ENCODE measurements at regions not wholly inside any gene's neighbourhood (a gene's known extent, or its start where the extent isn't known, plus 50 kb on each side); places are given as distances from the start of the nearest gene placed in this dataset.
"Not testable (repeated sequence)": the region's sequence is repeated elsewhere in the genome, so short reads cannot be mapped to it uniquely, and the experiment has no call there.

DNA sequence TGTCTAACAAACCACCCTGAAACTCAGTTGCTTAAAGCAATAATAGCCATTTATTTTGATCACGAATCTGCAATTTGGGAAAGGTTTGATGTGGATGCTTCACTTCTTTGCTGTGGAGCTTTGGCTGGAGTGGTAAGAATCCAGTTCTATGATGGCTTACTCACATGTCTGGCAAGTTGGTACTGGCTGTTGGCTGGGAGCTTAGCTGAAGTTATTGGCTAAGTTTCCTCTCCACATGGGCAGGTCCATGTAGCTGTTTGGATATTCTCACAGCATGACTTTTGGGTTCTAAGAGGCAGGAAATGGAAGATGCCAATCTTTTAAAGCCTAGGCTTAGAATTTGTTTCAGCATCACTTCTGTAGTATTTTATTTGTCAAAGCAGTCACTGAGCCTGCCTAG lies 277.6 kb upstream of the NRP1 start:
- no peak for DNase-seq (ENCODE audit: low read depth in 2 of 2)

DNA sequence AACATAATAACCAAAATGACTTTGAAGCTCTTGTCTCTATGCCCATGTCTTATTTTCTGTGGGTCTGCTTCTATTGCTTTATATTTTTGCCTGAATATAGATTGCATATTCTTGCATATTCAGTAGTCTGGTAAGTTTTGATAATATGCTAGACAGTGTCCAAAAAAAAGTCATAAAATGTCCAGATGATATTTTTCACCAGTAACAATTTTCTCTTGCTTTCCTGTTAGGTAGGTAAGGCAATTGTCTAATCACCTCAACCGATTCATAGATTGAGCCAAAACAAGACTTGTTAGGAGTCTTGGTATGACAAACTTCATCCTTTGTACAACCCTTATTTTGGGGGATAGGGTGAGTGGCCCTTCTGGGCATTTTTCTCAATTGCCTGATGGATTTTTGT lies 277.0 kb upstream of the NRP1 start:
- DNase-seq (ENCODE audit: low read depth in 2 of 2), result no peak

DNA sequence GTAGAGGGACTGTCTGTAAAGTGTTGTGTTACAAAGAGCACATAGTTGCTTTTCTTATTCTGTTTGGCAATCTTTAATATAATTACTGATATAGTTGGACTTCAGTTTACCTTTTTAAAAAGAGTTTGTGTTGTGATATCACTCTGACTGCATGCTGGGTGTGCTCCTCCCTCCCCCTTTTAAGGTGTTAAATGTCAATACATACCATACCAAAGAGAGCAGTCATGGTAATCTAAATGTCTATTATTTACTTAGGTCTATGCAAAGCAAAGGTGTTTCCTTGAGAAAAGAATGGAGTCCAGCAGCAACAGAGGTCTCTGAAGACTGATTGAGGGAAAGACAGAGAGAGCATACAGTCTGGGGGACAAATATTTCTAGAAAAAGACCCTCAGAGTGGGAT lies 275.1 kb upstream of the NRP1 start:
- DNase-seq (ENCODE audit: low read depth in 2 of 2), result no peak

DNA sequence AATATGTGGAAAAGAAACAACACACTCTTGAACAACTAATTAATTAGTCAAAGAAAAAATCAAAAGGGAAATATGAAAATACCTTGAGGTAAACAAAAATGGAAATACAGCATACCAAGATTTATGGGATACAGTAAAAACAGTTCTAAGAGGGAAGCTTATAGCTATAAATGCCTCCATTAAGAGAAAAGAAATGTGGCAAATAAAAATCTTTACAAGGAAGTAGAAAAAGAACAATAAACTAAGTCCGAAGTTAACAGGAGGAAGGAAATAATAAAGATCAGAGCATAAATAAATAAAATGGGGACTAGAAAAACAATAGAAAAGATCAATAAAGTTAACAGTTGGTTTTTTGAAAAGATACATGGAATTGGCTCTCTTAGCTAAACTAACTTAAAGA lies 267.8 kb upstream of the NRP1 start:
- no peak for DNase-seq (ENCODE audit: low read depth in 2 of 2)

DNA sequence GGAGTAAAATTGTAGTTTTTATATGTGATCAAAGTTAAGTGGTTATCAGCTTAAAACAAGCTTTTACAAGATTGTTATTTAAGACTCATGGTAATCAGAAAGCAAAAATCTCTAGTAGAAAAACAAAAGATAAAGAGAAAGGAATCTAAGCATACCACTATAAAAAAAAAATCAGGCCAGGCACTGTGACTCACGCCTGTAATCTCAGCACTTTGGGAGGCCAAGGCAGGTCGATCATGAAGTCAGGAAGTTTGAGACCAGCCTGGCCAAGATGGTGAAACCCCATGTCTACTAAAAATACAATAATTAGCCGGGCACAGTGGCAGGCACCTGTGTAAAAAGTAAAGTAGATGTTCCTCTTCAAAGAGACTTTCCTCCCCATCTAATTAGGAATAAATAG lies 265.9 kb upstream of the NRP1 start:
- no peak for DNase-seq (ENCODE audit: low read depth in 2 of 2)

DNA sequence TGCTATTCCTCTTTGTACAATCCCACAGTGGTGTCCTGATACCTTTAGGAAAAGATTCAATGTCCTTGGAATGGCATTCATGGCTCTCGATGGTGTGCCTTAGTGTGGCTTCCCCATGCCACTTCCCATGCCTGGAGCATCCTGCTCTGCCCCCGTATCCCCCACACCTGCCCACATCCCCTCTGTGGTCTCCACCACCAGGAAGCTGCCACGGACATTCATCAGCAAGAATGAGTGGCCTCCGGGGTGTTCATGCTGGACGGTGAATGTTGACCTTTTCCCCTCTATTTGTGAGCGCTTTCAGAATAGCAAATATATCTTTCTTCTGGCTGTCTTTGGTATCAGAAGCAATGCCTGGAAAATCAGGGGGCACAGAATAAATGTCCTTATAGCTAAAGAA lies 262.0 kb upstream of the NRP1 start:
- DNase-seq (ENCODE audit: low read depth in 2 of 2), result no peak

DNA sequence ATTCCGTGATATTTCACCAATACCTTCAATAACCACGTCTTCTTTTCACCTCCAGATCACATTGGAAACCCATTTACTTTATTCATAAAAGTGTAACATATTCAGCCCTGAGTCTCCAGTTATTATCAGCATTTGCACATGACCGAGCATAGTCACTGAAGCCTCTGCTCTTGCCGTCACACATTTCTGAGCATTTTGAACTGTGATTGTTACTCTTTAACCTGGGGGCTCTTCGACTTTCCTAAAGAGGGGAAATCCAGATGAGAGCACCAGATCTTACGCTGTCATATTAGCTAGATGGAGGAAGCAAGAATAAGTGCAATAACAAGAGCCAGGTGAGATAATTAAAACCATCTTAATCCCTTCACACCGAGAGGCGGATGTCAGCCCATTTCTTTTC lies 260.0 kb upstream of the NRP1 start:
- no peak for DNase-seq (ENCODE audit: low read depth in 2 of 2)

DNA sequence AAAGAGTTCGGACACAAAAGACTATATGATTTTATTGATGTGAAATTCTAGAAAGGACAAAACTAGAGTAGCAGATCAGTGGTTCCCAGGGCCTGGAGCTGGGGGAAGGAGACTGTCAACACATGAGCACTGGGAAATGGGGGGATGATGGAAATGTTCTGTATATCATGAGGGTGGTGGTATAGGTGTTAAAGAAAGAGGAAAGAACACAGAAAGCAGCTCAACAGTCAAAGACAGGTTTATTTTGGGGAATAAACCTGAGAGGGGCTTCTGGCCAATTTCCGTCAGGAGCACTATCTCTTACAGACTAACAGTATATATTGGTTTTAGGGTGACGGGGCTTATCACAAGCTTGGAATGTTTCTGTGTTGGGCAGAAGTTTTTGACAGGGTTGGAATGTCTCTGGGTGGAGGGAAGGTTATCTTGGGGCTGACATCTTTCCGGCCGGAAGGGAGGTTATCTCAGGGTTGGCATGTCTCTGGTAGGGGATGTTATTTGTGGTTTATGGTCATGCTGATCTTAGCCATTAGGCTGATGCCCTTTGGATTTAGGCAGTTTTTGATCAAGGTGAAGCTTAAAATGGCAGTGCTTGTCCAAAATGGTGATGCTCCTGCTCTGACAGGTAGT lies 254.6 kb upstream of the NRP1 start:
- DNase-seq (ENCODE audit: low read depth in 2 of 2), result no peak

DNA sequence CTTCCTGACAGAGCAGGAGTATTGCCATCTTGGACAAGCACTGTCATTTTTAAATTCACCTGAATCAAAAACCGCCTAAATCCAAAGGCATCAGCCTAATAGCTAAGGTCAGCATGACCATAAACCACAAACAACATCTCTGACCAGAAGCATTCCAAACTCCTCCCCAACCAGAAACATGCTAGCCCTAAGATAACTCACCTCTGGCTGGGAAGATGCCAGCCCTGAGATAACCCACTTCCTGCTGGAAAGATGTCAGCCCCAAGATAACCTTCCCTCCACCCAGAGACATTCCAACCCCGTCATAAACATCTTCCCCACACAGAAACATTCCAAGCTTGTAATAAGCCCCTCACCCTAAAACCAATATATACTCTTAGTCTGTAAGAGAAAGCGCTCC lies 250.1 kb upstream of the NRP1 start:
- DNase-seq (ENCODE audit: low read depth in 2 of 2), result not testable (repeated sequence)

DNA sequence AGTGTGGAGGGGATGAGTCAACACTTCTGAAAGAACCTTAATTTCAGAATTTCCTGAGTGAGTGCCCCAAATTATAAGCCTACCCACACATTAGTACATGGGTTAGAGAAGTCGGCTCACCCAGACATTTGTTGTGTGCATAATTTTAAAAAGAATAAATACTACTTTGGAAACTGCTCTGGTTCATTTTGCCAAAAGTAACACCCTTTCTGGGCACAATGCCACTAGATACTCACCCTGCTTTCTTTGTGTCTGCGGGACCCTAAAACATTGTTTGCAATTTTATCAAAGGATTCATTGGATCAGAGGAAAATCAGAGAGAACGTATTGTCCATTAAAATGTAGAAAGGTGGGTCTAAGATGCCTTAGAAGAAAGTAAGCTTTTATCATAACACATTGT lies 245.5 kb upstream of the NRP1 start:
- no peak for DNase-seq (ENCODE audit: low read depth in 2 of 2)

DNA sequence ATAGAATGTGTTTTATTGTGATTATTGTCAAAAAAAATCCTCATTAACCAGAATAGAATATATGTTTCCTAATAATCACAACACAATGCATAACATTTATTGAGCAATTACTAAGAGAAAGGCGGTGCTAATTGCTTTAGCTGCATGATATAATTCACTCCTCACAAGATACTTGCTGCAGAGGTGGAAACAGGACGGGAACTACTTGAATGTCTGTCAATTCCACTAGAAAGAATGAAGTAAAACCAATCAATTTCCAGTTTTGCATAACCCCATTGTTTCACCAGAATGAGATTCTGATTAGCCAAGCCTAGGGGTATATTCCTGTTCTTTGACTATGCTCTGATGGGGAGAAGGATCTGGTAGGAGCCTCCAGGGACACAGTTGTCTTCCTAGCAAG lies 239.1 kb upstream of the NRP1 start:
- no peak for DNase-seq (ENCODE audit: low read depth in 2 of 2)

DNA sequence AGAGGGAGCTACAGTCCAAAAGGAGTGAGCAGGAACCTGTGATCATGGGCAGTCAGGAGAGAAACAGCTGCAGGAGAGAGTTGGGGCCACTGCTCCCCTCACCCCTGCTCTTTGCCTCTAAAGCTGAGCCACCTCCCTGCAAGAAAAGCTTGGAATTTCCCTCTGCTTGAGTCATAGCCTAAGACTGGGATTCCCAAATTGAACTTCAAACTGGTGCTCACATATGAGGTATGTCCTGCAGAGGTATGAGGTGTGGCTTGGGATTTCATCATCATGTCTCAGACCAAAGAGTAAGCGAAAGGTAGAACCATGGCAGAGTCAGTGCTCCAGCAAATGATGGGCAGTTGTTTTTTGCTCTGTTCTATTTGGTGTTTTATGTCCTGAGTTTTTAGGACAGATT lies 237.1 kb upstream of the NRP1 start:
- DNase-seq (ENCODE audit: low read depth in 2 of 2), result no peak

DNA sequence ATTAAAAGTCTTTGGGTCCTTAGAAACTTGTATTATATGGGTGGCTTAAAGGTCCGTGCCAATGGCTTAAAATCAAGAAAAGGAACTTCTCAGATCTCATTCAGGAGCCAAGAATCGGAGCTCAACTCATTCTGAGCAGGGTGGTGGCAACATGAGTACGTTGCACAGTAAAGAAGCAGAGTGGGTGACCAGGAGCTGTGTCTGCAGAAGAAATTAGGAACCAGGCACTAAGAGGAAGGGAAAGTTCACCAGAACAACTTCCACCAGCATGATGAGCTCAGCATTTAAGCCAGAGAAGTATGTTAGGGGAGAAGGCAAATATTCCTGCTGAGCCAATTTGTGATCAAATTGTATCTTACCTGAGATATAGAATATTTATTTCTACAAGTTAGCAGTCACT lies 236.0 kb upstream of the NRP1 start:
- DNase-seq (ENCODE audit: low read depth in 2 of 2), result no peak

DNA sequence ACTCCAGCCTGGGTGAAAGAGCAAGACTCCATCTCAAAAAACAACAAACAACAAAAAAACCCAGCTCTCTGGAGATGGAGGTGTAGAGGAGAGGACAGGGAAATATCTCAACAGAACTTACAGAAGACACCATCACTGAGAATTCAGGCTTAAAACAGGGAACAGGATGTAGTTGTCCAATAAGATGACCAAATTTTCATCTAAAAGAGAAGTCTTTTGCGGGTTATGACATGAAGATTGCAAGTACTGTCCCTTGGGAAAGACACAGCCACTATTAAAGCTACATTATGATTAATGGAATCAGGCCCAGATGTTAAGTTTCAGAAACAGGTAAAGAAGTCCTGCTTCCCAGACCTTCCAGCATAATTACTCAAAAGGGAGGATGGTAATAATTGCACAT lies 235.2 kb upstream of the NRP1 start:
- no peak for DNase-seq (ENCODE audit: low read depth in 2 of 2)

DNA sequence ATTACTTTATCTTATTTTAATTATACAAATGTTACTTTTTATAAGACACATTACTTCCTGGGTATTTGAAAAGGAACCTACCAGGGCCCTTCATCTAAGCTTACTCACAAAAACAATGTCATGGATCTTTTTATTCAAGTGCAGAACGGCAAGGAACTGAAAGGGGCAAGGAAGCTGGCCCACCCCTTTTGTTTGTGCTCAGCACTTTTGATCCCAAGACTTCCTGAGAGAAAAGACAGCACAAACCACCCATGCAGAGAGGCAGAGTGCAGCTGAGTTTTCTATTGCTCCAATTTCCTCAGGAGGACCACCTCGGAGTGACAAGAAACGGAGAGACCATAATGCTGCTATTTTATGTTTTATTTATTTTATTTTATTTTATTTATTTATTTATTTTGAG lies 232.0 kb upstream of the NRP1 start:
- no peak for DNase-seq (ENCODE audit: low read depth in 2 of 2)

DNA sequence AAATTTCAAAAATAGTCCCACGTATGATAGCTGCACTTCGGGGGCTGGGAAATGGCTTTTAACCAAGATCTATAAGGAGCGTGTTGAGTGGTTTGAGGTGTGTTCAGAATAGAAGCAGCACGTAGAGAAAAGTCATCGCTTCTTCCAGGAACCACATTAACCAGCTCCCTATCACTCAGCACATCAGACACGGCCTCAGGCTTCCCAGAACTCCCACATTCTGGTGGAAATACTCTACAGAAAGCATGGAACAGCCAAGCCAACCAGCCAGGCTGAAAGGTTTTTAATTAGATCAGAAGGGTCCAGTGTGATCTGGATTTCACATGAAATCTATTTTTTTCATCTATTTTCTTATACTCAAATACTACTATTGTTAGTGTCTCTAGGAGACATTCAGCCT lies 231.5 kb upstream of the NRP1 start:
- no peak for DNase-seq (ENCODE audit: low read depth in 2 of 2)

DNA sequence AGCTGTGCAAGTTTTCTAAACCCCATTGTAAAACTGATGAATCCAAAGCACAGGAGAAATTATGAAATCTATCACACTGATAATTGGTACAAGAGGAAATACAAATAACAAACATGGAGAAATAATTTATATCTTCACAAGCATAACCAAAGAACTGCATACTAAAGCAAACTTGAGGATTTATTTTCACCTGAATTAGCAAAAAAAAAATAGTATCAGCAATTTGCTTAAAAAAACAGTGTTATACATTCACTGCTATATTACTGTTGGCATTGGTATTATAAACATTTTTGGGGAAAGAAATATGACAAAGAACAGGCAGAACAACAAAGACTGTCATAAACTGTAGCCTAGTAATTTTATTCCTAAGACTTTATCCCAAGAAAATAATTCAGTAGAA lies 230.8 kb upstream of the NRP1 start:
- DNase-seq (ENCODE audit: low read depth in 2 of 2), result no peak

DNA sequence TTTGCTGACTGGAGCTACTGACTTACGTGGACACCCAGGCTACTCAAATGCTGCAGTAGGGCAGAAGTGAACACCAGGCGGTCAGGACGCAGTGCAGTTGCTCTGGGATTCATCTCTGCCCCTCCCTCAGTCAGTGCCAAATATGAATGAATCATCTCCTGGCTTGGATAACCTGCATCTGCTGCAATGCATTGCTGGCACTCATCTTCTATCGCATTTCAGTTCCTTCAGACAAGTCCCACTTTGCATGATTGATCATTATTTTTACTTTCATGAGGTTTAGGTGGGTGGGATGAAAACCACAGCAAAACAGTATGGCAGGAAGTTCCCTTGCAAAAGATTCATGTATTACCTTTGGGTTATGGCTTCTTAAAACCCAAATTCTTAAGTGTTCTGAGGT lies 224.6 kb upstream of the NRP1 start:
- no peak for DNase-seq (ENCODE audit: low read depth in 2 of 2)

DNA sequence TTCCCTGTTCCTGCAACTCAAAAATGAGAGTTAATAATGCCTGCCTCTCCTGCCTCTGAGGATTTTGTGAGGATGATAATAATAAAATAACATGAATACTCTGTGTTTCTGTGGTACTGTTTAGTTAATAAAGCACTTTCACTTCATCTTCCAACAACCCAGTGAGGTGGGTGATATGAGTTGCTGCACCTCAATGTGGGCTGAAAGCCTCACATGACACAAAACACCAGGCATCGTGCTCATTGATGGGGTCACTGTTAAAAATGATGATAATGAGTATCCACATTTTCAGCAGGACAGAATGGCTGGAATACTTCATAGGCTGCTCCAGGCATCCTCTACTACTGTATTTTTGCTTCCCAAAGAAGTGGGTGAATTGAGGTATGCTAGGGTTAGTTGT lies 222.8 kb upstream of the NRP1 start:
- no peak for DNase-seq (ENCODE audit: low read depth in 2 of 2)

DNA sequence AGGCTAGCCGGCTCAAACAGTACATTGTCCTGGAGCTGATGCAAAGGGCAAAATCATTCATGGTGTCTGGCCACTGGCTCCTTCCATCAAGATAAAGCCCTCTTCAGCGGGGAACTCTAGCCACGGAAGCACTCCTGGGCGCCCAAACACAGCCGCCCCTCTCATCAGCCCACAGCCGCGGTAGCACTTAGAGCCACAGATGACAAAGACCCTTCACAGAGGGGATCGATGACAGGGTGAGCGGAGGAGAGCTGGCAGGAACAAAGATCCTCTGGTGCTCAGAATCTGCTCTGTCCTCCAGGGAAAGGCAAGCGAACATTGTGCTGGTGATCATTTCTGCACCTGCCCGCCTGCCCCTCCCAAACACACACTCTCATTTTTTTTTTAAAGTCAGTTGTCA lies 222.2 kb upstream of the NRP1 start:
- DNase-seq (ENCODE audit: low read depth in 2 of 2), result no peak

DNA sequence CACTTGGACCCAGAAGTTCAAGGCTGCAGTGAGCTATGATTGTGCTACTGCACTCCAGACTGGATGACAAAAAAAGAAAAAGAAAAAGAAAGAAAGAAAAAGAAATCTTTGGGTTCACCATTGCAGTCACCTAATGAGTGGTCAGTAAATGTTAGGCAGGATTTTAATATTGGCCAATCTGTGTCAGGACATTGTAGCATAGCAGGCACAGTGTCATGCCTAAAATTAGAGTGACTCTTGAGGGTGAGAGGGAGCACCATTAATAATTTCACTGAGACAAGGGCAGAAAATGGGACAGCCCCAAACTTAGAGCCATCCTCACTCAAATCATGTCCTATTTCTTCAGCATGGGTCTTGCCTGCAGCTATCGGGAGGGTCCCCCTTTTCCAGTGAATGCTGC lies 221.6 kb upstream of the NRP1 start:
- DNase-seq (ENCODE audit: low read depth in 2 of 2), result no peak

DNA sequence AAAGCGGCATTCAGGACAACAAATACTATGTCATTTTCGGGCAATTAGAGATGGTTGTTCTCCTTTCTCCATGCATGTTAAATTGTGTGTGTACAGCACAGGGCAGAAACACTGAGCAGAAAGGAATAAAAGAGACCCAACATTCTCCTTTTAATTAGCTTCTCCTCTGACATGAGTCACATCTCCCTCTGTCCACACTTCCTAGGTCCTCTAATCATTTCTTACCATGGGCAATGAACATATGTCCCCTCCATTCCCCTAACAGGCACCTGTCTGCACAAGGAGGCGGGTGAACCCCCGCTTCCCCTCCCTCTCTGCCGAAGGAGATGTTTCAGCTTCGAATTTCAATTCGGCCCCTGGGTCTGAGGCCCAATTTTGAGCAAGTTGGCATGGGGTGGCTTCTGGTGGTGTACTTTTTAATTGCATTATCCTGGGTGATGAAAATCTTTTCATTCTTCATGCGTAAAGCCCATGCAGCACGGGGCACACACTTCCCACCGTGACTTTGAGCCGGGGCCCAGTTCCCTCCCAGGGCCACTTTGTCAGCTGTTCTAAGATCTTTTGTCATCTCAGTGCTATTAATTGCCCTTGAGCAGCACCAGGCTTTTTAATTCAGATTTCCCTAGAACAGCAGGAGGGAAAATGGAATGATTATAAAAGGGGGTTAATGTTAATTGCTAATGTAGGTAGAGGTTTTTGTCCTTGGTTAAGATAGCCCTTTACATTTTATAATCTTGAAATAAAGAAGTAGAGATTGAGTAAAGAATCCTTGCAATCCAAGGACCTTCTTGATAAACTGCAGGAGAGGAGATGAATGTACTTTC lies 219.5 kb upstream of the NRP1 start:
- DNase-seq (ENCODE audit: low read depth in 2 of 2), result no peak

DNA sequence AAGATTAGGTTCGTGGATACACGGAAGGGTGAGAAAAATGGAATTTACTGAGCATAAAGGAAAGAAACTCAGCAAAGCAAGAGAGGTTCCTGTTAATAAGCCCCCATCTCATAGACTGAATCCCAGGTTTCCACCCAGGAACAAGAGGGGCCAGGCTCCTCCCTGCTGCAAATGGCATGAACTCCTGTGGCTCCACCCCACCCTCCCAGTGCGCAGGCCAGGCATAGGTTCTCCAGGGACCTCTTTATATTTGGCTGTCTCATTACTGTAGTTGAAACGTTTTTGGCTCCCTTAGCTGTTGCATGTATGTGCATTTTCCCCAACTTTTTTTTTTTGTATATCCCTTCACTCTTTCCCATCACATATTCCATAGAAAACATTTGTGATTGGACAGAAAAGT lies 217.8 kb upstream of the NRP1 start:
- DNase-seq (ENCODE audit: low read depth in 2 of 2), result no peak

DNA sequence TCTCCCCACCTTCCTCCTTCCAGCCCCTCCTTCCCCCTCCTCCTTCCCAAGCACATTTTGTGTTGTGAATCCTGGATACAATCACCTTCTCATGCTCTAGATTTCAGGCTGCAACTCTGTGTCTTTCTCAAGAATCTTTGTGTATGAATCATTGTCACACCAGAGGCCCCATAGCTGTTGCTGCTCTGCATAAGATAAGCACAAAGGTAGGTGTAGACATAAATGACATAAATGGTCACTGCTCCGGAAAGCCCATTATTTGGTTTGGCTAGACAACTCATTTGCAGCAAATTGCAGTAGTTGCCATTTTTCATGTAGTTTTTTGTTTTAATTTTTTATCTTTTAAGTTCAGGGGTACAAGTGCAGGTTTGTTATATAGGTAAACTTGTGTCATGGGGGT lies 216.3 kb upstream of the NRP1 start:
- DNase-seq (ENCODE audit: low read depth in 2 of 2), result no peak
